ENCODE measurements at regions not wholly inside any gene's neighbourhood (a gene's known extent, or its start where the extent isn't known, plus 50 kb on each side); places are given as distances from the start of the nearest gene placed in this dataset.
"Not testable (repeated sequence)": the region's sequence is repeated elsewhere in the genome, so short reads cannot be mapped to it uniquely, and the experiment has no call there.

DNA sequence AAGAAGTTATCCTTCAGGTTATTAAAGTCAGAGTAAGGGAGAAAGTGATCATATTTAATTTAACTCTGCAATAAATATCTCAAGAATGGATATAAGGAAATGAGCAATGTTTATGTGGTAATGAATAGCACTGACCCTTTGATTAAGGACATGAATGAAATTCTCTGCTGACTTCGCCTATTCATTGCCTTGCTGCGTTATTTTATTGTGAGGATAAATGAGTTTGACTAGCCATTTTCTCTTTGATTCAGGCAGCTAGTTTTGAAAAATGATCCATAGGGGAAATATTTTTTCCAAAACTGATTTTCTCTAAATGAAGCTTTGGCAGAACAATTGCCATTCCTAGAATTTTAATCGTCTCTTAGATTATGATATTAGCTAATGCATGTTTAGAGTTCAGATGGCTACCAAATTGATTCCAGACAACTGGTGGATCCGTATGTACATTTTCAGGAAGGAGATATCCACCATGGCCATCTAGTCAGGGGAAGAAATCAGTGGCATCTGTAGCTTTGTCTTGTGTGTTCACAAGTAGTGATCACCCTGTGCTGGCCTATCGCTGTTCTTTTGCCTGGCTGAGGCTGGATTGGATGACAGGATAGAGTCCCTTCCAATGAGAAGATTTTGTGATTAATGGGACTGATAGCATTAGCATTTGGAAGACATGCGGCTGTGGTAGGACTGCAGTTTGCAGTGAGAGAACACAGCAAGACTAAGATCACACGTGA lies 302.3 kb upstream of the RGS6 start:
- Histone ChIP-seq H3K4me2 (ENCODE audit: insufficient read depth, insufficient read length, low read length) (no peak overlapping the region), H2BK12ac (ENCODE audit: insufficient read length, low read depth, low read length) (no peak overlapping the region), H2BK20ac (ENCODE audit: low read depth, low read length, poor library complexity, severe bottlenecking) (no peak overlapping the region), H4K8ac (replicated peaks; ENCODE audit: insufficient read length, low read depth, low read length) (no peak overlapping the region), H3K9me3 (ENCODE audit: control insufficient read depth, low read depth, low read length) (no peaks in the 10 kb centered on the region), H2BK120ac (ENCODE audit: low read depth, low read length, poor library complexity, severe bottlenecking) (no peak overlapping the region), H3K23ac (ENCODE audit: insufficient read length, low read depth, low read length) (no peak overlapping the region), H2BK5ac (ENCODE audit: insufficient read length, low read length) (no peak overlapping the region), H3K79me1 (ENCODE audit: insufficient read depth, low read depth, low read length, poor library complexity, severe bottlenecking) (no peaks in the 10 kb centered on the region), H3T11ph (ENCODE audit: low read length) (no peak overlapping the region), H4K91ac (ENCODE audit: insufficient read length, low read depth, low read length) (no peak overlapping the region), H3K23me2 (ENCODE audit: insufficient read length, low read depth, low read length, poor library complexity, severe bottlenecking) (no peaks in the 10 kb centered on the region), H3K79me2 (ENCODE audit: insufficient read depth, low read length) (no peaks in the 10 kb centered on the region), H3K14ac (ENCODE audit: insufficient read depth, low read length) (no peak overlapping the region), H3K56ac (ENCODE audit: insufficient read length, low read depth, low read length) (no peak overlapping the region), H3K4me1 (ENCODE audit: insufficient read depth, low read length) (no peaks in the 10 kb centered on the region), H3K4ac (ENCODE audit: low read depth, low read length) (no peak overlapping the region), H3K27me3 (ENCODE audit: insufficient read depth, low read length) (no peaks in the 10 kb centered on the region), H4K20me1 (ENCODE audit: control insufficient read depth, insufficient read depth, insufficient read length) (no peaks in the 10 kb centered on the region), H4K5ac (ENCODE audit: insufficient read length, low read depth, low read length) (no peak overlapping the region), H3K27ac (ENCODE audit: insufficient read length, low read depth, low read length) (no peak overlapping the region), H2BK15ac (ENCODE audit: low read depth, low read length) (no peak overlapping the region), H2AK5ac (ENCODE audit: insufficient read length, low read length) (no peak overlapping the region), H3K9ac (ENCODE audit: extremely low read depth, insufficient read length, low read length) (no peak overlapping the region), H3K18ac (ENCODE audit: insufficient read length, low read depth, low read length) (no peak overlapping the region), H2AFZ (ENCODE audit: low read length) (no peak overlapping the region)
- TF ChIP-seq, protein P1, sequence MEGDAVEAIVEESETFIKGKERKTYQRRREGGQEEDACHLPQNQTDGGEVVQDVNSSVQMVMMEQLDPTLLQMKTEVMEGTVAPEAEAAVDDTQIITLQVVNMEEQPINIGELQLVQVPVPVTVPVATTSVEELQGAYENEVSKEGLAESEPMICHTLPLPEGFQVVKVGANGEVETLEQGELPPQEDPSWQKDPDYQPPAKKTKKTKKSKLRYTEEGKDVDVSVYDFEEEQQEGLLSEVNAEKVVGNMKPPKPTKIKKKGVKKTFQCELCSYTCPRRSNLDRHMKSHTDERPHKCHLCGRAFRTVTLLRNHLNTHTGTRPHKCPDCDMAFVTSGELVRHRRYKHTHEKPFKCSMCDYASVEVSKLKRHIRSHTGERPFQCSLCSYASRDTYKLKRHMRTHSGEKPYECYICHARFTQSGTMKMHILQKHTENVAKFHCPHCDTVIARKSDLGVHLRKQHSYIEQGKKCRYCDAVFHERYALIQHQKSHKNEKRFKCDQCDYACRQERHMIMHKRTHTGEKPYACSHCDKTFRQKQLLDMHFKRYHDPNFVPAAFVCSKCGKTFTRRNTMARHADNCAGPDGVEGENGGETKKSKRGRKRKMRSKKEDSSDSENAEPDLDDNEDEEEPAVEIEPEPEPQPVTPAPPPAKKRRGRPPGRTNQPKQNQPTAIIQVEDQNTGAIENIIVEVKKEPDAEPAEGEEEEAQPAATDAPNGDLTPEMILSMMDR (conservative IDR thresholded peaks at IDR 0.05), result no peak
- H3K27me3 Mint-ChIP-seq (ENCODE audit: low read depth), result no peaks in the 10 kb centered on the region
- peaks cover 7 to 8% of the 10 kb centered on the region in 2 experiments for H3K4me1 Mint-ChIP-seq
- WGBS (ENCODE audit: extremely low coverage, insufficient read length, low lambda C conversion rate), result no CpG with 5 or more reads among the region's 7 CpGs
- no peak for DNase-seq
- peaks cover 17 to 31% (median 26%) of the 10 kb centered on the region in 3 experiments for H3K36me3 Mint-ChIP-seq (ENCODE audit: insufficient read depth in 1 of 3, low read depth in 3 of 3)
- no peak overlapping the region for H3K4me3 Mint-ChIP-seq
- no peak overlapping the region for H3K27ac Mint-ChIP-seq
- peaks cover 8 to 17% of the 10 kb centered on the region in 2 experiments; a peak in 3 of 5 replicates for H3K9me3 Mint-ChIP-seq

DNA sequence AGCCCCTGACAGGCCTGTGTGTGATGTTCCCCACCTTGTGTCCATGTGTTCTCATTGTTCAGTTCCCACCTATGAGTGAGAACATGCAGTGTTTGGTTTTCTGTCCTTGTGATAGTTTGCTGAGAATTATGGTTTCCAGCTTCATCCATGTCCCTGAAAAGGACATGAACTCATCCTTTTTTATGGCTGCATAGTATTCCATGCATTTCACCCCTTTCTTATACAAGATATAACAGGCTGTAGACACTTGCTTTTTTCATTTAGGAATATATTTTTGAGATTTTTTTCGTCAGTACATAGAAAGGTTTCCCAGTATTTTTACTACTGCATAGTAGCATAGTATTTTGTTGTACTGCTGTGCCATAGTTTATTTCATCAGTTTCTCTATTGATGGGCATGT lies 301.2 kb upstream of the RGS6 start:
- no CpG with 5 or more reads among the region's 1 CpG for WGBS (ENCODE audit: extremely low coverage, insufficient read length, low lambda C conversion rate)
- H3K27ac Mint-ChIP-seq; H2BK12ac ChIP-seq (ENCODE audit: insufficient read length, low read depth, low read length); H3K23me2 ChIP-seq (ENCODE audit: insufficient read length, low read depth, low read length, poor library complexity, severe bottlenecking); DNase-seq; H4K20me1 ChIP-seq (ENCODE audit: control insufficient read depth, insufficient read depth, insufficient read length); H3K4me1 Mint-ChIP-seq; H3K4me2 ChIP-seq (ENCODE audit: insufficient read depth, insufficient read length, low read length); H3K4me1 ChIP-seq (ENCODE audit: insufficient read depth, low read length); H3K4ac ChIP-seq (ENCODE audit: low read depth, low read length); H4K8ac ChIP-seq (replicated peaks; ENCODE audit: insufficient read length, low read depth, low read length); H3K18ac ChIP-seq (ENCODE audit: insufficient read length, low read depth, low read length); H2BK20ac ChIP-seq (ENCODE audit: low read depth, low read length, poor library complexity, severe bottlenecking); H2BK15ac ChIP-seq (ENCODE audit: low read depth, low read length); H3K79me2 ChIP-seq (ENCODE audit: insufficient read depth, low read length); H2AFZ ChIP-seq (ENCODE audit: low read length); H3K27me3 ChIP-seq (ENCODE audit: insufficient read depth, low read length); H2BK120ac ChIP-seq (ENCODE audit: low read depth, low read length, poor library complexity, severe bottlenecking); H3K79me1 ChIP-seq (ENCODE audit: insufficient read depth, low read depth, low read length, poor library complexity, severe bottlenecking); H3K14ac ChIP-seq (ENCODE audit: insufficient read depth, low read length); H4K5ac ChIP-seq (ENCODE audit: insufficient read length, low read depth, low read length); H4K91ac ChIP-seq (ENCODE audit: insufficient read length, low read depth, low read length); H3K27ac ChIP-seq (ENCODE audit: insufficient read length, low read depth, low read length); H3K27me3 Mint-ChIP-seq (ENCODE audit: low read depth); H3T11ph ChIP-seq (ENCODE audit: low read length); H3K9ac ChIP-seq (ENCODE audit: extremely low read depth, insufficient read length, low read length); H3K56ac ChIP-seq (ENCODE audit: insufficient read length, low read depth, low read length); H3K4me3 Mint-ChIP-seq; H2BK5ac ChIP-seq (ENCODE audit: insufficient read length, low read length); H3K23ac ChIP-seq (ENCODE audit: insufficient read length, low read depth, low read length); H3K9me3 ChIP-seq (ENCODE audit: control insufficient read depth, low read depth, low read length); H2AK5ac ChIP-seq (ENCODE audit: insufficient read length, low read length): not testable (repeated sequence)
- H3K36me3 Mint-ChIP-seq (ENCODE audit: insufficient read depth in 1 of 3, low read depth in 3 of 3), result peaks cover 20 to 29% (median 28%) of the 10 kb centered on the region in 3 experiments
- H3K9me3 Mint-ChIP-seq, result peaks cover 8 to 17% of the 10 kb centered on the region in 2 experiments; a peak in 3 of 5 replicates
